SK-N-SH (cell line): ENCODE measurements at regions not wholly inside any gene's neighbourhood (a gene's known extent, or its start where the extent isn't known, plus 50 kb on each side); places are given as distances from the start of the nearest gene placed in this dataset.

ENCODE experiments used
- CTCF ChIA-PET: fragments of 300-600, 350-600 bp; formaldehyde crosslinking; extraction: SDS; loops from one replicate; lab custom pipeline; 2021; lab: Yijun Ruan, JAX
- POLR2A ChIA-PET: fragments of 350-600 bp; sonication (Branson Sonifier 250); formaldehyde crosslinking; extraction: SDS; loops from one replicate; lab custom pipeline; 2020; ENCODE audit warnings: antibody characterized with exemption, inconsistent platforms; lab: Yijun Ruan, JAX
- DNase-seq: peaks from one replicate; pipeline ENCODE4 v3.0.0; 2012
- H2AFZ ChIP-seq: fragments of 200-600 bp; sonication (generic); 2 replicates; pipeline ENCODE4 v1.8.1; 2016; ENCODE audit warnings: antibody characterized with exemption, mild to moderate bottlenecking, low read depth
- H3F3A ChIP-seq: fragments of 200-600 bp; sonication (generic); replicated peaks from 2 replicates; pipeline ENCODE3; 2016; ENCODE audit warnings: antibody characterized with exemption, mild to moderate bottlenecking; ENCODE audit not compliant: insufficient read depth
- H3K27ac ChIP-seq, 2 experiments: fragments of 200-500 bp in 1 of 2; fragments of 200-600 bp in 1 of 2; sonication (Bioruptor generic) in 1 of 2; sonication (generic), shearing (Covaris generic) in 1 of 2; 2 replicates each; pipeline versions ENCODE4 v1.5.1 to v1.6.1; 2014 to 2016; ENCODE audit warnings: low read depth in 2 of 2, inconsistent platforms in 1 of 2, low read length in 1 of 2, mild to moderate bottlenecking in 1 of 2, mixed read lengths in 1 of 2
- H3K27me3 ChIP-seq: fragments of 200-600 bp; sonication (generic), shearing (Covaris generic); 2 replicates; pipeline ENCODE4 v1.6.1; 2016; ENCODE audit warnings: mixed run types; ENCODE audit not compliant: insufficient read depth
- H3K36me3 ChIP-seq, 2 experiments: fragments of 200-500 bp in 1 of 2; fragments of 200-600 bp in 1 of 2; sonication (Bioruptor generic) in 1 of 2; sonication (generic) in 1 of 2; replicated peaks in 1 of 2; 2 replicates each; pipeline versions ENCODE3 to v1.5.1; 2014 to 2016; ENCODE audit warnings: low read length in 1 of 2, mild to moderate bottlenecking in 1 of 2; ENCODE audit not compliant: insufficient read depth in 2 of 2, control insufficient read depth in 1 of 2
- H3K4me1 ChIP-seq, 2 experiments: fragments of 200-500 bp in 1 of 2; fragments of 200-600 bp in 1 of 2; sonication (Bioruptor generic) in 1 of 2; sonication (generic), shearing (Covaris generic) in 1 of 2; 2 replicates each; pipeline versions ENCODE4 v1.5.1 to v1.6.1; 2014 to 2016; ENCODE audit warnings: low read depth in 1 of 2, low read length in 1 of 2, mixed run types in 1 of 2; ENCODE audit not compliant: insufficient read depth in 2 of 2, control insufficient read depth in 1 of 2
- H3K4me2 ChIP-seq: fragments of 200-600 bp; sonication (generic), shearing (Covaris generic); 2 replicates; pipeline ENCODE4 v1.6.1; 2017; ENCODE audit warnings: mixed run types
- H3K4me3 ChIP-seq, 2 experiments: fragments of 200-500 bp in 1 of 2; fragments of 200-600 bp in 1 of 2; sonication (Bioruptor generic) in 1 of 2; sonication (generic), shearing (Covaris generic) in 1 of 2; 2 replicates each; pipeline versions ENCODE4 v1.5.1 to v1.8.1; 2014 to 2016; ENCODE audit warnings: low read depth in 2 of 2, inconsistent platforms in 1 of 2, low read length in 1 of 2, mild to moderate bottlenecking in 1 of 2, mixed read lengths in 1 of 2, moderate library complexity in 1 of 2
- H3K79me2 ChIP-seq: fragments of 200-600 bp; sonication (generic); 2 replicates; pipeline ENCODE4 v1.8.1; 2017; ENCODE audit warnings: mild to moderate bottlenecking; ENCODE audit not compliant: insufficient read depth
- H3K9ac ChIP-seq: fragments of 200-600 bp; sonication (generic); 2 replicates; pipeline ENCODE4 v1.6.1; 2017; ENCODE audit warnings: mixed run types
- H3K9me2 ChIP-seq: fragments of 200-600 bp; sonication (generic); 2 replicates; pipeline ENCODE4 v1.6.1; 2017; ENCODE audit warnings: mixed run types
- H3K9me3 ChIP-seq: fragments of 200-600 bp; sonication (generic); 2 replicates; pipeline ENCODE4 v1.6.1; 2017; ENCODE audit warnings: mixed run types, mild to moderate bottlenecking, moderate library complexity
- H4K20me1 ChIP-seq: fragments of 200-600 bp; sonication (generic); 2 replicates; pipeline ENCODE4 v1.6.1; 2017; ENCODE audit warnings: mild to moderate bottlenecking, mixed run types; ENCODE audit not compliant: insufficient read depth
- CHD2 ChIP-seq: fragments of 150-350 bp; IDR thresholded peaks from 2 replicates; pipeline ENCODE4 v1.6.1; 2018; ENCODE audit warnings: low read length; ENCODE audit not compliant: partially characterized antibody
- FOXM1 ChIP-seq: IDR thresholded peaks from 2 replicates; pipeline ENCODE4 v1.4.0; 2012; ENCODE audit warnings: low read depth, mild to moderate bottlenecking
- GATA2 ChIP-seq: sonication (generic); formaldehyde crosslinking; IDR thresholded peaks from 2 replicates; pipeline ENCODE4 v1.5.0; 2020; ENCODE audit warnings: mild to moderate bottlenecking, missing genetic modification reagents
- MEF2A ChIP-seq: IDR thresholded peaks from 2 replicates; pipeline ENCODE4 v1.4.0; 2012; ENCODE audit warnings: low read depth, borderline replicate concordance
- NFIC ChIP-seq: IDR thresholded peaks from 2 replicates; pipeline ENCODE4 v1.4.0; 2012; ENCODE audit warnings: borderline replicate concordance
- NRF1 ChIP-seq: IDR thresholded peaks from 2 replicates; pipeline ENCODE4 v1.6.1; 2012; ENCODE audit warnings: low read depth, mild to moderate bottlenecking, low read length
- POLR2AphosphoS5 ChIP-seq: IDR thresholded peaks from 2 replicates; pipeline ENCODE4 v1.6.1; 2012; ENCODE audit warnings: low read depth, low read length
- RAD21 ChIP-seq: IDR thresholded peaks from 2 replicates; pipeline ENCODE4 v1.6.1; 2012; ENCODE audit warnings: mild to moderate bottlenecking, low read length
- RCOR1 ChIP-seq: fragments of 150-350 bp; IDR thresholded peaks from 2 replicates; pipeline ENCODE4 v1.6.1; 2017; ENCODE audit warnings: antibody characterized with exemption, low read length
- RXRA ChIP-seq: IDR thresholded peaks from 2 replicates; pipeline ENCODE4 v1.4.0; 2012; ENCODE audit warnings: low read depth, mild to moderate bottlenecking, borderline replicate concordance
- SIN3A ChIP-seq: IDR thresholded peaks from 2 replicates; pipeline ENCODE4 v1.6.1; 2012; ENCODE audit warnings: low read depth, mild to moderate bottlenecking, low read length, moderate library complexity, borderline replicate concordance
- SMC3 ChIP-seq: IDR thresholded peaks from 2 replicates; pipeline ENCODE4 v1.6.1; 2012; ENCODE audit warnings: low read depth, low read length, improper control_type of control experiment
- TCF12 ChIP-seq: IDR thresholded peaks from 2 replicates; pipeline ENCODE4 v1.4.0; 2012
- YY1 ChIP-seq: IDR thresholded peaks from 2 replicates; pipeline ENCODE4 v1.4.0; 2012; ENCODE audit warnings: low read depth, mild to moderate bottlenecking
- WGBS: methylation state at CpG from one replicate; pipeline ENCODE4 v1.1.6; 2017; ENCODE audit warnings: low lambda C conversion rate; 5-methylcytosine and 5-hydroxymethylcytosine counted together
- TF ChIP-seq, protein P1 (sequence below): IDR thresholded peaks from 2 replicates; pipeline ENCODE4; 2012
- TF ChIP-seq, protein P2 (sequence below): IDR thresholded peaks from 2 replicates; pipeline ENCODE4 v1.4.0; 2012; ENCODE audit warnings: low read depth, borderline replicate concordance
- TF ChIP-seq, protein P3 (sequence below): IDR thresholded peaks from 2 replicates; pipeline ENCODE4 v1.4.0; 2012; ENCODE audit warnings: low read depth, borderline replicate concordance
- TF ChIP-seq, protein P4 (sequence below): fragments of 150-350 bp; IDR thresholded peaks from 2 replicates; pipeline ENCODE4 v1.6.1; 2017; ENCODE audit warnings: antibody characterized with exemption, low read length, low read depth, borderline replicate concordance
- TF ChIP-seq, protein P5 (sequence below): IDR thresholded peaks from 2 replicates; pipeline ENCODE4 v1.6.1; 2012; ENCODE audit warnings: mild to moderate bottlenecking, low read depth, low read length, moderate library complexity
- TF ChIP-seq, protein P6 (sequence below): fragments of 200-600 bp; sonication (generic); IDR thresholded peaks from 2 replicates; pipeline ENCODE4 v1.6.1; 2017; ENCODE audit warnings: antibody characterized with exemption, mild to moderate bottlenecking, moderate library complexity

DNA sequence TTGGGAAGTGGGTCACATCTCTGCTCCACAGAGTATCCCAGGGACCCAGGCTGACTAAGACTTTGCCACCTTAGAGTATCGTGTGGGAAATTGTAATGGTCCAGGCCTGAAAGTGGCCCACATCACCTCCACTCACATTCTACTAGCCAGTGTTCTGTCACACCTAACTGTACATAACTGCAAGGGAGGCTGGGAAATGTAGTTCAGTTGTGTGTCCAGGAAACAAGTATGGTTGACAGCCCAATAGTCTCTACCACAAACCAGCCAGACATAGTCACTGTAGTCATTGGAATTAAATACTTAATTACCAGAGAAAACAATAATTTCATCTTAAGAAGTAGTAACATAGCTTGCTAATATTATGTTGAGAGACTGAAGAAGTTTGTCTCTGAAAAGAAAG, 233.4 kb upstream of the S100G start:
- WGBS = 50% methylated on average over 1 of the region's 1 CpG
- no peaks in the 10 kb centered on the region for H3K9me3 ChIP-seq
- no peaks in the 10 kb centered on the region for H3K27me3 ChIP-seq
- no peaks in the 10 kb centered on the region for H4K20me1 ChIP-seq
- DNase-seq = no peak
- H3K4me2 ChIP-seq = no peak overlapping the region
- H3K79me2 ChIP-seq = no peaks in the 10 kb centered on the region
- no peaks in the 10 kb centered on the region for H3F3A ChIP-seq
- TF ChIP-seq, protein P1, sequence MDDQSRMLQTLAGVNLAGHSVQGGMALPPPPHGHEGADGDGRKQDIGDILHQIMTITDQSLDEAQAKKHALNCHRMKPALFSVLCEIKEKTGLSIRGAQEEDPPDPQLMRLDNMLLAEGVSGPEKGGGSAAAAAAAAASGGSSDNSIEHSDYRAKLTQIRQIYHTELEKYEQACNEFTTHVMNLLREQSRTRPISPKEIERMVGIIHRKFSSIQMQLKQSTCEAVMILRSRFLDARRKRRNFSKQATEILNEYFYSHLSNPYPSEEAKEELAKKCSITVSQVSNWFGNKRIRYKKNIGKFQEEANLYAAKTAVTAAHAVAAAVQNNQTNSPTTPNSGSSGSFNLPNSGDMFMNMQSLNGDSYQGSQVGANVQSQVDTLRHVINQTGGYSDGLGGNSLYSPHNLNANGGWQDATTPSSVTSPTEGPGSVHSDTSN = no peak
- TF ChIP-seq SMC3 = no peak
- TF ChIP-seq GATA2 (CRISPR knock-in tag) = no peak
- TF ChIP-seq, protein P2, sequence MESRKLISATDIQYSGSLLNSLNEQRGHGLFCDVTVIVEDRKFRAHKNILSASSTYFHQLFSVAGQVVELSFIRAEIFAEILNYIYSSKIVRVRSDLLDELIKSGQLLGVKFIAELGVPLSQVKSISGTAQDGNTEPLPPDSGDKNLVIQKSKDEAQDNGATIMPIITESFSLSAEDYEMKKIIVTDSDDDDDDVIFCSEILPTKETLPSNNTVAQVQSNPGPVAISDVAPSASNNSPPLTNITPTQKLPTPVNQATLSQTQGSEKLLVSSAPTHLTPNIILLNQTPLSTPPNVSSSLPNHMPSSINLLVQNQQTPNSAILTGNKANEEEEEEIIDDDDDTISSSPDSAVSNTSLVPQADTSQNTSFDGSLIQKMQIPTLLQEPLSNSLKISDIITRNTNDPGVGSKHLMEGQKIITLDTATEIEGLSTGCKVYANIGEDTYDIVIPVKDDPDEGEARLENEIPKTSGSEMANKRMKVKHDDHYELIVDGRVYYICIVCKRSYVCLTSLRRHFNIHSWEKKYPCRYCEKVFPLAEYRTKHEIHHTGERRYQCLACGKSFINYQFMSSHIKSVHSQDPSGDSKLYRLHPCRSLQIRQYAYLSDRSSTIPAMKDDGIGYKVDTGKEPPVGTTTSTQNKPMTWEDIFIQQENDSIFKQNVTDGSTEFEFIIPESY = no peak
- TF ChIP-seq, protein P3, sequence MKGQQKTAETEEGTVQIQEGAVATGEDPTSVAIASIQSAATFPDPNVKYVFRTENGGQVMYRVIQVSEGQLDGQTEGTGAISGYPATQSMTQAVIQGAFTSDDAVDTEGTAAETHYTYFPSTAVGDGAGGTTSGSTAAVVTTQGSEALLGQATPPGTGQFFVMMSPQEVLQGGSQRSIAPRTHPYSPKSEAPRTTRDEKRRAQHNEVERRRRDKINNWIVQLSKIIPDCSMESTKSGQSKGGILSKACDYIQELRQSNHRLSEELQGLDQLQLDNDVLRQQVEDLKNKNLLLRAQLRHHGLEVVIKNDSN = no peak
- TF ChIP-seq NRF1 = no peak
- no peak for TF ChIP-seq TCF12
- TF ChIP-seq NFIC = no peak
- no peak for TF ChIP-seq CHD2
- no peak for TF ChIP-seq YY1
- TF ChIP-seq FOXM1 = no peak
- no peak for TF ChIP-seq MEF2A
- TF ChIP-seq RCOR1 = no peak
- TF ChIP-seq RAD21 = no peak
- TF ChIP-seq SIN3A = no peak
- POLR2A ChIA-PET = no interaction called here
- H3K36me3 ChIP-seq = no peaks in the 10 kb centered on the region
- H3K9me2 ChIP-seq = no peaks in the 10 kb centered on the region
- H2AFZ ChIP-seq = no peak overlapping the region
- H3K4me1 ChIP-seq = no peaks in the 10 kb centered on the region
- no peak overlapping the region for H3K27ac ChIP-seq
- CTCF ChIA-PET = interaction anchor here (1.5 to 2.2 kb wide), 2 partner anchors 20 to 28 kb away, joined by 4 to 7 read pairs; no protein-coding TSS in a partner anchor
- H3K4me3 ChIP-seq = no peak overlapping the region
- no peak overlapping the region for H3K9ac ChIP-seq

DNA sequence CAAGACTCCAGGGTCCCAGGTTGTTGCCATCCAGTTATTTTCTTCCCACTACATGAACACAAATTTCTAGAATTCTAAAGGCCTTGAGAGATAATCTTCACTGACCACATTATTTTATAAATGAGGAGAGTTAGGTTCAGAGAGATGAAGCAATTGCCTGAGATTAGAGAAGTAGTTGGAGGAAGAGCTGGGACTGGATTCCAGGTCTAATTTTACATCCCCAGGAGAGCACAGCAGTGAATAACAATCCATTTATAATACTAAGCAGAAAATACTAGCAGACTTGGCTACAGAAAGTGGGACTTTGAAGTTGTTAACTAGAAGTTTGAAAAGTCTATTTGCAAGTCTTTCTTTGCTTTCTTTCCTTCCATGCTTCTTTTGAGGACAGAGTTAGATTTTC, 231.3 kb upstream of the S100G start:
- Histone ChIP-seq H3K27me3 (no peaks in the 10 kb centered on the region), H3K9me3 (no peaks in the 10 kb centered on the region), H3K36me3 (no peaks in the 10 kb centered on the region), H3K4me1 (no peaks in the 10 kb centered on the region), H3F3A (no peaks in the 10 kb centered on the region), H3K4me2 (no peak overlapping the region), H3K4me3 (no peak overlapping the region), H3K9ac (no peak overlapping the region), H3K79me2 (no peaks in the 10 kb centered on the region), H3K27ac (no peak overlapping the region), H2AFZ (no peak overlapping the region), H4K20me1 (no peaks in the 10 kb centered on the region), H3K9me2 (no peaks in the 10 kb centered on the region)
- TF ChIP-seq FOXM1 (no peak), POLR2AphosphoS5 (no peak), RXRA (no peak)
- TF ChIP-seq, protein P4, sequence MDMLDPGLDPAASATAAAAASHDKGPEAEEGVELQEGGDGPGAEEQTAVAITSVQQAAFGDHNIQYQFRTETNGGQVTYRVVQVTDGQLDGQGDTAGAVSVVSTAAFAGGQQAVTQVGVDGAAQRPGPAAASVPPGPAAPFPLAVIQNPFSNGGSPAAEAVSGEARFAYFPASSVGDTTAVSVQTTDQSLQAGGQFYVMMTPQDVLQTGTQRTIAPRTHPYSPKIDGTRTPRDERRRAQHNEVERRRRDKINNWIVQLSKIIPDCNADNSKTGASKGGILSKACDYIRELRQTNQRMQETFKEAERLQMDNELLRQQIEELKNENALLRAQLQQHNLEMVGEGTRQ = no peak
- TF ChIP-seq, protein P5, sequence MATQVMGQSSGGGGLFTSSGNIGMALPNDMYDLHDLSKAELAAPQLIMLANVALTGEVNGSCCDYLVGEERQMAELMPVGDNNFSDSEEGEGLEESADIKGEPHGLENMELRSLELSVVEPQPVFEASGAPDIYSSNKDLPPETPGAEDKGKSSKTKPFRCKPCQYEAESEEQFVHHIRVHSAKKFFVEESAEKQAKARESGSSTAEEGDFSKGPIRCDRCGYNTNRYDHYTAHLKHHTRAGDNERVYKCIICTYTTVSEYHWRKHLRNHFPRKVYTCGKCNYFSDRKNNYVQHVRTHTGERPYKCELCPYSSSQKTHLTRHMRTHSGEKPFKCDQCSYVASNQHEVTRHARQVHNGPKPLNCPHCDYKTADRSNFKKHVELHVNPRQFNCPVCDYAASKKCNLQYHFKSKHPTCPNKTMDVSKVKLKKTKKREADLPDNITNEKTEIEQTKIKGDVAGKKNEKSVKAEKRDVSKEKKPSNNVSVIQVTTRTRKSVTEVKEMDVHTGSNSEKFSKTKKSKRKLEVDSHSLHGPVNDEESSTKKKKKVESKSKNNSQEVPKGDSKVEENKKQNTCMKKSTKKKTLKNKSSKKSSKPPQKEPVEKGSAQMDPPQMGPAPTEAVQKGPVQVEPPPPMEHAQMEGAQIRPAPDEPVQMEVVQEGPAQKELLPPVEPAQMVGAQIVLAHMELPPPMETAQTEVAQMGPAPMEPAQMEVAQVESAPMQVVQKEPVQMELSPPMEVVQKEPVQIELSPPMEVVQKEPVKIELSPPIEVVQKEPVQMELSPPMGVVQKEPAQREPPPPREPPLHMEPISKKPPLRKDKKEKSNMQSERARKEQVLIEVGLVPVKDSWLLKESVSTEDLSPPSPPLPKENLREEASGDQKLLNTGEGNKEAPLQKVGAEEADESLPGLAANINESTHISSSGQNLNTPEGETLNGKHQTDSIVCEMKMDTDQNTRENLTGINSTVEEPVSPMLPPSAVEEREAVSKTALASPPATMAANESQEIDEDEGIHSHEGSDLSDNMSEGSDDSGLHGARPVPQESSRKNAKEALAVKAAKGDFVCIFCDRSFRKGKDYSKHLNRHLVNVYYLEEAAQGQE = no peak
- TF ChIP-seq, protein P6, sequence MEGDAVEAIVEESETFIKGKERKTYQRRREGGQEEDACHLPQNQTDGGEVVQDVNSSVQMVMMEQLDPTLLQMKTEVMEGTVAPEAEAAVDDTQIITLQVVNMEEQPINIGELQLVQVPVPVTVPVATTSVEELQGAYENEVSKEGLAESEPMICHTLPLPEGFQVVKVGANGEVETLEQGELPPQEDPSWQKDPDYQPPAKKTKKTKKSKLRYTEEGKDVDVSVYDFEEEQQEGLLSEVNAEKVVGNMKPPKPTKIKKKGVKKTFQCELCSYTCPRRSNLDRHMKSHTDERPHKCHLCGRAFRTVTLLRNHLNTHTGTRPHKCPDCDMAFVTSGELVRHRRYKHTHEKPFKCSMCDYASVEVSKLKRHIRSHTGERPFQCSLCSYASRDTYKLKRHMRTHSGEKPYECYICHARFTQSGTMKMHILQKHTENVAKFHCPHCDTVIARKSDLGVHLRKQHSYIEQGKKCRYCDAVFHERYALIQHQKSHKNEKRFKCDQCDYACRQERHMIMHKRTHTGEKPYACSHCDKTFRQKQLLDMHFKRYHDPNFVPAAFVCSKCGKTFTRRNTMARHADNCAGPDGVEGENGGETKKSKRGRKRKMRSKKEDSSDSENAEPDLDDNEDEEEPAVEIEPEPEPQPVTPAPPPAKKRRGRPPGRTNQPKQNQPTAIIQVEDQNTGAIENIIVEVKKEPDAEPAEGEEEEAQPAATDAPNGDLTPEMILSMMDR = no peak
- DNase-seq = no peak
- CTCF ChIA-PET = interaction anchor here (2.2 kb wide), 1 partner anchor 18 kb away, joined by 7 read pairs; no protein-coding TSS in a partner anchor
- POLR2A ChIA-PET = no interaction called here
